BJ (cell line): ENCODE measurements at regions not wholly inside any gene's neighbourhood (a gene's known extent, or its start where the extent isn't known, plus 50 kb on each side); places are given as distances from the start of the nearest gene placed in this dataset.

ENCODE experiments used
- CTCF ChIA-PET: fragments of 350-600 bp; formaldehyde crosslinking; extraction: SDS; loops from one replicate; lab custom pipeline; 2021; ENCODE audit warnings: antibody characterized with exemption, inconsistent platforms; lab: Yijun Ruan, JAX
- POLR2A ChIA-PET: fragments of 300-600 bp; sonication (Branson Sonifier 250); formaldehyde crosslinking; extraction: SDS; loops from one replicate; lab custom pipeline; 2021; ENCODE audit warnings: antibody characterized with exemption; lab: Charles Lee
- DNase-seq: peaks from one replicate; pipeline ENCODE4 v3.0.0-alpha.2; 2011; ENCODE audit warnings: low read depth
- H3K27me3 ChIP-seq: 2 replicates; pipeline ENCODE4 v1.6.0; 2011; ENCODE audit warnings: low read length; ENCODE audit not compliant: control insufficient read depth, insufficient read depth
- H3K36me3 ChIP-seq: 2 replicates; pipeline ENCODE4 v1.5.1; 2011; ENCODE audit warnings: low read length; ENCODE audit not compliant: control insufficient read depth, insufficient read depth
- H3K4me3 ChIP-seq: 2 replicates; pipeline ENCODE4 v1.5.1; 2011; ENCODE audit warnings: low read depth, mild to moderate bottlenecking, control low read depth, low read length
- CTCF ChIP-seq: IDR thresholded peaks from 2 replicates; pipeline ENCODE4 v1.5.1; 2011; ENCODE audit warnings: low read depth, mild to moderate bottlenecking, control low read depth, inconsistent platforms, low read length, moderate library complexity; ENCODE audit not compliant: insufficient read depth

GRCh38 chr12:91687052-91688017 lies 458.3 kb downstream of the BTG1 start:
- CTCF ChIA-PET = no interaction called here
- no peak for DNase-seq

GRCh38 chr12:91685917-91686316 lies 459.7 kb downstream of the BTG1 start:
- Histone ChIP-seq H3K4me3 (no peak overlapping the region), H3K27me3 (peaks cover 2% of the 10 kb centered on the region; the same call in 1 of the 2 replicates), H3K36me3 (no peaks in the 10 kb centered on the region)
- POLR2A ChIA-PET = no interaction called here
- TF ChIP-seq CTCF = no peak
- CTCF ChIA-PET = no interaction called here
- no peak for DNase-seq

More at GRCh38 chr12:91687052-91688017, 458.3 kb downstream of the BTG1 start:
- Histone ChIP-seq H3K4me3 (no peak overlapping the region), H3K27me3 (peaks cover 2% of the 10 kb centered on the region; the same call in 1 of the 2 replicates), H3K36me3 (no peaks in the 10 kb centered on the region)
- no peak for TF ChIP-seq CTCF
- POLR2A ChIA-PET = no interaction called here

GRCh38 chr12:91681751-91682150 lies 463.9 kb downstream of the BTG1 start:
- TF ChIP-seq CTCF = no peak
- POLR2A ChIA-PET = no interaction called here
- Histone ChIP-seq H3K27me3 (no peaks in the 10 kb centered on the region), H3K4me3 (no peak overlapping the region), H3K36me3 (no peaks in the 10 kb centered on the region)
- DNase-seq = no peak
- CTCF ChIA-PET = no interaction called here

GRCh38 chr12:91680864-91681263 lies 464.8 kb downstream of the BTG1 start:
- no peak for TF ChIP-seq CTCF
- no peaks in the 10 kb centered on the region for H3K36me3 ChIP-seq
- no peaks in the 10 kb centered on the region for H3K27me3 ChIP-seq
- CTCF ChIA-PET = no interaction called here
- no peak overlapping the region for H3K4me3 ChIP-seq
- POLR2A ChIA-PET = no interaction called here
- no peak for DNase-seq

- Histone ChIP-seq H3K36me3 (no peaks in the 10 kb centered on the region), H3K27me3 (no peaks in the 10 kb centered on the region), H3K4me3 (no peak overlapping the region)
- ChIA-PET POLR2A (no interaction called here), CTCF (no interaction called here)
- no peak for DNase-seq
- no peak for TF ChIP-seq CTCF
These were observed 468.1 kb downstream of the BTG1 start for GRCh38 chr12:91677556-91677955.
